DMS79 treated with DMSO at 0.1 percent for 48 hours (cell line): ENCODE measurements at regions not wholly inside any gene's neighbourhood (a gene's known extent, or its start where the extent isn't known, plus 50 kb on each side); places are given as distances from the start of the nearest gene placed in this dataset.

ENCODE experiments used
- DNase-seq: peaks from one replicate; lab custom pipeline; 2025; lab: John Stamatoyannopoulos, UW

GRCh38 chr6:90403489-90404381 is 107.1 kb upstream of the BACH2 start:
- no peak for DNase-seq

DNA sequence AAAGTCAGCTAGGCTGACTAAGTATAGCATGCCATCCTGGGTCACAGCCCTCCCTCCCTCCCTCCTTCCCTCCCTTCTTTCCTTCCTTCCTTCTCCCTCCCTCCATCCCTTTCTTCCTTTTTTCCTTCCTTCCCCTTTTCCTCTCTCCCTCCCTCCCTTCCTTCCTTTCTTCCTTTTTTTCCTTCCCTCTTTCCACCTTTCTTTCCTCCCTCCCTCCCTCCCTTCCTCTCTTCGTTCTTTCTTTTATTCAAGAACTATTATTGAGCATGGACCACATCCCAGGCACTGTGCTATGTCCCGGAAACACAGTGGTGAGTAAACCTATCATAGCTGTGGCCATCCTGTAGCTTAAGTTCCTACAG is 106.2 kb upstream of the BACH2 start:
- no peak for DNase-seq

DNA sequence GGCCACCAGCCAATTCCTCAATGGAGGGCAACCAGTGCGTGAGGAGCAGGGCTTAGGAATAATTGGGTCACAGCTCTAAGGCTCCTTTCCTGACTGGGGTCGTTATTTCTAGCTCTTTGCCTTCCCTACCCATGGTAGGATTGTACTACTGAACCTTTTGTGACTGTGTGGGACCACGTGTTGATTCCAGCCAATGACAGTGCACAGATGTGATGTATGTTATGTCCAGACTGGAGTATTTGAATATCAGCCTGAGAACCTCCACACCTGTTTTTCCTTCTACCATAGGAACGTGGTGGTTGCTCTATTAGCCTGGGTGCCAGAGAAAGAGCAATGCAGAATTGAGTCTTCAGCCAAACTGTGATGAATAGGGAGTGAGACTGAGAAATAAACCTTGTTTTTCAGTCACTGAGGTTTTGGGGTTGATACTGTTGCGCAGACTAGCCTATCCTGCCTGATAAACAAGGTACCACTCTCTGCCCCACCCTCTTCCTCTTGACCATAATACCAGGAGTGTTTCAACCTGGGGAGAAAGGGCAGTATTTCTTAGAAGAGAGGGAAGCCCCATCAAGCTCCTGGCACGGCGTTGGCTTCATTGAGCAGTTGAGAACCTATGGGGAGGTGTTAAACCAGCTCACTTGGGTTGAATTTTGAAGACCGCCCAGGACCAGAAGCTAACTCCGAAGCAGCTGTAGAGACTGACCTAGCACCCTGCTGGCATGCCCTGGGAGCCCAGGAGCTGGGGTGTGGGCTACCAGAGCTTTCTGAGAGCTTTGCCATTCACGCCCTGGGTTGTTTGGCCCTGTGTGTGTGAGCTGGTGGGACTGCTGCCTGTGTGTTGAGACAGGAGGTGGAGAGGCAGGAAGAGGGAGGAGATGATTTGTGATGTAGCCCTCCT is 105.5 kb upstream of the BACH2 start:
- no peak for DNase-seq

- DNase-seq: no peak
Measured at GRCh38 chr6:90399970-90400369, 103.3 kb upstream of the BACH2 start.

DNA sequence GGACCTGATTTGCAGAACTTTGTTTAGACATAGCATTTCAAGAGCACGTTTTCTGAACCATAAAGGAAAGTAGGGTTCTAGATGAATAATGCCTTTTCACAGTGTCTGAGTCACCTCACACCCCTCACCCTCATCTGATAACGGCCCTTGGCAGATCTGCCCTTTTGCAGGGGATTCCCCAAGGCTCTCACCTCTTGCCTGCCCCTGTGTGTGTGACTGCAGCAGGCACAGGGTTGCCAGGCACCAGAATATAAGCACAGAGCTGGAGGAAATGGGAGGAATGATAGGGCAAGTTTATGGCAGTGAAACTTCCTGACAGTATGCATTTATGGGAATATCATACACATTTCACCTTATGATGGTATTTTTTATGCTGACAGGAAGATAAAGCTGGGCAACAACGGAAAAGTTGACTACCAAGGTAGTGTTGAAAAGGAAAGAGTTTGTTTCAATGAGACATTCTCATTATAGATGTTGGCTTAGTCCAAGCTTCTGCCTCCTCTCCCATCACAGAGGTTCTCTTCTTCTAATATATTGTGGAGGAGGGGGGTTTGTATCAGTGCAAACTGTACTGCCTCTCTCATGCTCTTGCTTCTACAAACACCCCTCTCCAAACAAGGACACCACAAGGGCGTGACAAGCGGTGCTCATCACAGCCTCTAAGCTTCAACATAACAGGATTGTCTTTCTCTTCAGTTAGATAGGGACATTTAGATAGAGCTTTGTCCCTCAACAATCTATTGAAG is 101.5 kb upstream of the BACH2 start:
- no peak for DNase-seq

- DNase-seq: no peak
Measured at GRCh38 chr6:90397047-90397446, 100.4 kb upstream of the BACH2 start.

DNA sequence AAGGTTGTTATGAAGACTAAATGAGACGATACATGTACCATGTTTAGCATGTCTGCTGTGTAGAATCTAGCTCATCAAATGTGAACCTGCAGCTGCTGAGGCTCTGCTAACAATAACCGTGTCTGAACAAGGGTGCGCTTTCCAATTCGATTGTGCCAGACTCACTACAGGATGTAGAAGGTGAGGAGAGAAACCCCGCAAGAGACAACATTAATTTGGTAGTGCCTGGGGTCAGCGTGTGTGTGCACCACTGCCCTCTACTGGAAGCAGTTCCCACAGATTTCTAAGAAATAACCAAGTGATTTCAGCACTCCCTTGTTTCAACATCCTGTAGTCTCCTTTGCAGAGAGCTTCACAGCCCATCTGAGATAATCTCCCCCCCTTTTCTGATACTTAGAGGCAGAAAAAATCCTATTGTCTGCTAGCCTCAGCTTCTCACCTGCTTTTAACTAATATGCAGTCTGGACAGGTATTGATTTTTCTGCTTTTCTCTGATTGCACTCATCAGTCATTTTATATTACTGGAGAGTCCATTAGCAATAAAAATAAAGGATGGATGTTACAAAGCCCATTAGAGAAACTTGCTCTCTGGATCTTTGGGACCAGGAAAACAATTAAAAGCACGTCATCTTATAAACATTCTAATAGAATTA is 96.7 kb upstream of the BACH2 start:
- peak; percentile 53 for DNase-seq

DNA sequence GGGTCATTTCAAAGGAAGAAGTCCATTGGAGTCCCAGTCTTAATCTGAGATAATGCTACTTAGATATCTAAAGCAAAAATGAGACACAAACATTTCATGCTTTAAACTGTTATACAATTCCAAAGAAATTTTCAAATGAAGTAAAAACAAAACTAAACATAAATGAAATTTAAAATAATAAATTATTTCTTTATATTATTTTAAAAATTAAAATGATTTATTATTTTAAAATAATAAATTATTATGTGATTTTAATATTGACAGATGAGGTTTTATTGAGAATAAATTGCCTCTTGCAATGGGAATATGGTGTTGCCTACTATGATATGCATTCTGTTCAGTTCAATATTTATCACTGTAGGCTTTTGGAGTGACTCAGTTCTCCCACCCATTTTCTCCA is 93.7 kb upstream of the BACH2 start:
- no peak for DNase-seq

GRCh38 chr6:90388395-90388794 is 91.8 kb upstream of the BACH2 start:
- no peak for DNase-seq

DNA sequence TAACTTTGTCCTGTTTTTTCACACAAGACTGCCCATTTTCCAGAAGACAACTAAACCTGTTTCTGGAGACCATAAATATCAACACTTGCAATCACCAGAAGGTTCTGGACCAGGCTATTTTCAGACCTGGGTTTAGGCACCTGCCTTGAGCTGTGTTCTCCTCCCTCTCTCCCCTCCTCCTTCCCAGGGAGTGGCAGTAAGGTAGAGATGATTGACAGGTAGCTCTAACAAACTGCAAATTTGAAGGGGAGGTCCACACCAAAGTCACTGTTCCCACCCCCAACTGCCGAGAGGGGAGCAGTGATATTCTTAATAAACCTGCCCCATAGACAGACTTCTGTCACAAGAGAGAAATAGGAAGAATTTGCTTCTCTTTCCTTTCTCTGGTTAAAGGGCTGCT is 91.2 kb upstream of the BACH2 start:
- no peak for DNase-seq

DNA sequence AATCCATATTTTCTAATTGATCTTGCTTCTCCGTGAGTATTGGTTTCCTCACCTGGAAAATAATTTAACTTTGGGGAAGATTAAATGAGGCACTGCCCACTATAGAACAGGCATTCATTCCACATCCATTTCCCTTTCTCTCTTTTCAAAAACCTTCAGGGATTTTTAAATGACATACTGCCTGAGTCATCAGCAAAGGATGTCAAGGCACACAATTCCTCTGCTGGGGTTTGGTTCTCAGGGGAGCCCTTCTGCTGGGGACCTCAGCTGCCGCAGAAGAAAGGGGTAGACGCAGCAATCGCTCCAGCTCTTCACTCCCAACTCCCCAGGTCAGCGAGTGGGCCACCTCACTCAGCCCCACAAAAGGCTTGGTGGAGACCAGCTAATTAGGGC is 90.7 kb upstream of the BACH2 start:
- DNase-seq: no peak

- no peak for DNase-seq
Measured at GRCh38 chr6:90386399-90387382, 90.0 kb upstream of the BACH2 start.

DNA sequence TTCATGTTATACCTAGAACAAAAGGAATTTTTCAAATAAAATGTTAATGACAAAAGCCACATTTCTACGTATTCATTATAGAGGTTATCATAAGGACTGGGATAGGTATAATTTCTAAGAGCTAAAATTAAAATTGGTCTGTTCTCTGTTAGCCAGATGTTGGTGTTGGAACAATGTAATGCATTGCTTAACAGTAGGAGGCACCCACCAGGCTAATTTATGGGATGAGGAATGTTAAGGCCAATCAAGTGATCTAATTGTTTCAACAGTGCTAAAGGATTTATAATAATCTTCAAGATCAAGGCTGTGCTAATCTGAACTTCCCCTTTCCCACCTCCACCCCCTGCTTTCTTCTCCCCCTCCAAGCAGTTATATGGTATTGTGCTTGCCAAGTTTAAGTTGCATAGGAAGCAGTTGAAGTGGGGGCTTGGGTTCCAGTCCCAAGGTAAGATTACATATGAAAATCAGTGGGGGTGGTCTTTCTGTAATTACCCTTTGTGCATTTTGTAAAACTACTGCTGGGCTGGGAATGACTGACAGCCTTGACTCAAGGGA is 89.2 kb upstream of the BACH2 start:
- DNase-seq: no peak

DNA sequence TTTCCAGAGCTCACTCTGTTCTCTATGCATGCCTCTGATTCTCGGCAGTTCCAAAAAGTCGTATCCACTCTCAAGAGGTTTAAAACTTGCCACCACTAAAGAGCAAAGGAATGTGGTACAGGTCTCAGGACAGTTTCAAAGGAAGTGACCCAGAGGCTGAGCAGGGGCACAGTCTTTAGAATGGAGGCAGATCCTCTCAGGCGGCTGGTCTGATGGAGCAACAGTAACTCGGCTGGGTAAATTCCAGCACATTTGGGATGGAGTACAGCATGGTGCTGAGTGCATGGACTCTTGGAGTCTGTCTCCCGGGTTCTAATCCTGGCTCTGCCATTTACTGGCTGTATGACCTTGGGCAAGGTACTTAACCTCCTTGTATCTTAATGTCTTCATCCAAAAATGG is 88.1 kb upstream of the BACH2 start:
- no peak for DNase-seq

DNA sequence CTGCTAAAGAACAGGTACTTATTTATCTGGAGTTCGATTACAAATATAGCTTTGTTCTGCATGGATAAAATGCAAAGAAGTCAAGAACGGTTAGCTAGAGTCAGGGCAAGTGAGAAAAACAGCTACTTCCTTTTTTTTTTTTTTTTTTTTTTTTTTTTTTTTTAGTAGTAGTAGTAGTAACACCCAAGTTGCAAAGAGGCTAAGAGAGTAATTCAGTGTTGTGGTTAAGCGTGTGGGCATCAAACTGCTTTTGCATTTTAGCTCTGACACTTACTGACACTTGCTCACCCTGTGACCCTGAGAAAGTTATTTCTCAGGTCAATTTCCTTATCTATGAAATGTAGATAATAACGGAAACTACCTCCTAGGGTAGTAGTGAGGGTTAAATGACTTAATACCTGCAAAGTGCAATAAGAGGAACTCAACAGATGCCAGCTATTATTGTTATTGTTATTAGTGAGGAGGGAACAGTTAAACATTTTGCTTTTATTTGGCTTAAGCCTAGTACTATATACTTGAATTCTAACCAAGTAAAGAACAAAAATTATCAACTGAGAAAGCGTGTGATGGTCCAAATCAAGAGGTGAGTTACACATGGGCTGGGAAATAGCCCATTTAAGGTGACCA is 86.7 kb upstream of the BACH2 start:
- no peak for DNase-seq

- no peak for DNase-seq
Measured at GRCh38 chr6:90382760-90383159, 86.1 kb upstream of the BACH2 start.

DNA sequence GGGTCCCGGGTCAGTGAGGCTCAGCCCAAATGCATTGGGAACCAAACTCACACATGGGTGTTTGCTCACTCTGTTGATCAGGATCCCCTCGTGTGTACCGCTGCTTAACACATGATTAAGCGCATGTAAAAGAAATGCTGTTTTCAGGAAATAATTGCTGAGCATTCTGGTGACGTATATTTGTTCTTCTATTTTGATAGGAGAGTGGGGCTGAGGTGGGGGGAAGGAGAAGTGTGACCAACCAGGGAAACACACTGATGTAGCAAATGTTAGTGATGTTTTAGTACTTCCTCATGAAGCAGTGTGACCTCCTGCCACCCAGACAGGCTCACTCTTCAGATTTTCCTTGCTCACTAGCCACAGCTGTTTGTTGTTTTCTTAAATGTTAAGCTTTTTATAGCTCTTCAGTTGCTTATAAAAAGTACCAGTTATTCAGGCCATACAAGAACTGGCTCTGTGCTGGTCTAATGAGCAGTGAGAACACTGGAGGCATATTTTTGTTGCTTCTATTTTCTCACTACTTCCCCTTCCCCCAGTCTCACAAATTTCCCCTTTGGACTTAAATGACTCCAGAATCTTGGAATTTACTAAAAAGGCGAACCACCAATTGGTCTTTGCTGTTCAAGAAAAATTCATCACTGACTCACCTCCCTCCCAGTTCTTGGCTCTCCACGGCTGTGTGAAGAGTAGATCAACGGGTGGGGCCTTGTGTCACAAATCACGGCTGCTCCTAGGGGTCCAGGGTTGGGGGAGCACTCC is 79.2 kb upstream of the BACH2 start:
- no peak for DNase-seq

GRCh38 chr6:90374201-90374600 is 77.6 kb upstream of the BACH2 start:
- DNase-seq: no peak

GRCh38 chr6:90372885-90373284 is 76.2 kb upstream of the BACH2 start:
- no peak for DNase-seq
